Memory B cell (primary cell): ENCODE measurements at regions not wholly inside any gene's neighbourhood (a gene's known extent, or its start where the extent isn't known, plus 50 kb on each side); places are given as distances from the start of the nearest gene placed in this dataset.

ENCODE experiments used
- ATAC-seq: fragments of 150-1000 bp; cut with Tn5 transposase; 2 replicates; pipeline ENCODE4 v1.10.0; 2021; ENCODE audit warnings: low read depth, mild to moderate bottlenecking, moderate library complexity
- DNase-seq, 2 donors: peaks; one replicate each; pipeline ENCODE4 v3.0.0; 2022; ENCODE audit warnings: low spot score in 2 of 2
- H3K27ac Mint-ChIP-seq: one replicate; pipeline ENCODE4 v1.8.0; 2022; ENCODE audit warnings: mild to moderate bottlenecking, moderate library complexity, mixed read lengths
- H3K27me3 Mint-ChIP-seq: one replicate; pipeline ENCODE4 v1.8.0; 2022; ENCODE audit warnings: mixed read lengths
- H3K36me3 Mint-ChIP-seq: one replicate; pipeline ENCODE4 v1.8.0; 2022; ENCODE audit warnings: mild to moderate bottlenecking, mixed read lengths
- H3K4me1 Mint-ChIP-seq: one replicate; pipeline ENCODE4 v1.8.0; 2022; ENCODE audit warnings: mixed read lengths
- H3K4me3 Mint-ChIP-seq: one replicate; pipeline ENCODE4 v1.8.0; 2022; ENCODE audit warnings: mild to moderate bottlenecking, moderate library complexity, mixed read lengths
- H3K9me3 Mint-ChIP-seq: one replicate; pipeline ENCODE4 v1.8.0; 2022; ENCODE audit warnings: mixed read lengths

GRCh38 chr18:46411867-46412690 lies 244.9 kb downstream of the LOXHD1 start:
- no peak for ATAC-seq
- DNase-seq = no peak
- peaks cover 16% of the 10 kb centered on the region for H3K27me3 Mint-ChIP-seq
- H3K9me3 Mint-ChIP-seq = no peaks in the 10 kb centered on the region
- no peaks in the 10 kb centered on the region for H3K4me1 Mint-ChIP-seq
- H3K36me3 Mint-ChIP-seq = no peaks in the 10 kb centered on the region
- H3K27ac Mint-ChIP-seq = no peak overlapping the region
- H3K4me3 Mint-ChIP-seq = no peak overlapping the region

- no peaks in the 10 kb centered on the region for H3K4me1 Mint-ChIP-seq
- DNase-seq = no peak
- no peaks in the 10 kb centered on the region for H3K36me3 Mint-ChIP-seq
- ATAC-seq = no peak
- H3K27ac Mint-ChIP-seq = no peak overlapping the region
- H3K4me3 Mint-ChIP-seq = no peak overlapping the region
- no peaks in the 10 kb centered on the region for H3K9me3 Mint-ChIP-seq
- peaks cover 8% of the 10 kb centered on the region for H3K27me3 Mint-ChIP-seq
Measured at GRCh38 chr18:46412916-46413315, 244.1 kb downstream of the LOXHD1 start.

- no peak for DNase-seq
- ATAC-seq = no peak
- no peaks in the 10 kb centered on the region for H3K36me3 Mint-ChIP-seq
- no peaks in the 10 kb centered on the region for H3K9me3 Mint-ChIP-seq
- H3K4me1 Mint-ChIP-seq = no peaks in the 10 kb centered on the region
- no peak overlapping the region for H3K4me3 Mint-ChIP-seq
- peaks cover 7% of the 10 kb centered on the region for H3K27me3 Mint-ChIP-seq
- no peak overlapping the region for H3K27ac Mint-ChIP-seq
Measured at GRCh38 chr18:46413684-46414083, 243.3 kb downstream of the LOXHD1 start.

- peaks cover 5% of the 10 kb centered on the region for H3K27me3 Mint-ChIP-seq
- H3K4me3 Mint-ChIP-seq = no peak overlapping the region
- H3K27ac Mint-ChIP-seq = no peak overlapping the region
- H3K9me3 Mint-ChIP-seq = no peaks in the 10 kb centered on the region
- peaks cover 4% of the 10 kb centered on the region for H3K4me1 Mint-ChIP-seq
- DNase-seq = no peak
- no peaks in the 10 kb centered on the region for H3K36me3 Mint-ChIP-seq
- ATAC-seq = no peak
Measured at GRCh38 chr18:46414863-46415262, 242.2 kb downstream of the LOXHD1 start.

DNA sequence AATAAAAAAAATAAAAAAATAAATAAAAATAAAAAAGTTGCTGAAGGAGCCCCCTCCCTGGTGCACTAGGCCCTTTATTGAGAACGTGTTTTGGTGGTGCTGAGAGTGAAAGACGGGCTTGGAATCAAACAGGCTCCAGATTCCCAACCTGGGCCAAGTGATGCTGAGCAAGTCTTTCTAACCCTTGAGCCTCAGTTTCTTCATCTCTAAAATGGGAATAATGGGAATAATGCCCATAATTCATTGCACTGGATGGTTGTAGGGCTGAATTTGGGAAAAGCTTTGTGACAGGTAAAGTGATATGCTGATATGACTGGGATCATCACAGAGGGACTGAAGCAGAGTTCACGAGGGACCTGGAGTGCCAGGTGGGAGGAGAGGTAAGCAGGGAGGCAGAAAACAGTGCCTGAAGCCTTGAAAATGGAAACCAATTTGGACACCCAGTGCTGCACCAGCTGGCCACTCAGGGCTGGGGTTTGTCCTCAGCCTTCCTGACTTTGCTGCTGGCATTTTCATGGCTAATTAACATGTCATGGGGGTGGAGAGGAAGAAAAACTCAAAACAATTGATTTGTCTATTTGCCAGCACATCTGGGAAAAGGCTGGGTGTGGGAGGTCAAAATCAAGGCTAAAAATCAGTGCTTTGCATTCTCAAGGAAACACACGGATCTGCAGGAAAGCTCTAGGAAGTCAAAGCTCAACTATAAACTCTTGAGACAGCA lies 241.3 kb downstream of the LOXHD1 start:
- Mint-ChIP-seq H3K27ac (no peak overlapping the region), H3K4me1 (peaks cover 4% of the 10 kb centered on the region), H3K36me3 (no peaks in the 10 kb centered on the region), H3K9me3 (no peaks in the 10 kb centered on the region), H3K27me3 (peaks cover 5% of the 10 kb centered on the region), H3K4me3 (no peak overlapping the region)
- no peak for DNase-seq
- ATAC-seq = no peak

DNA sequence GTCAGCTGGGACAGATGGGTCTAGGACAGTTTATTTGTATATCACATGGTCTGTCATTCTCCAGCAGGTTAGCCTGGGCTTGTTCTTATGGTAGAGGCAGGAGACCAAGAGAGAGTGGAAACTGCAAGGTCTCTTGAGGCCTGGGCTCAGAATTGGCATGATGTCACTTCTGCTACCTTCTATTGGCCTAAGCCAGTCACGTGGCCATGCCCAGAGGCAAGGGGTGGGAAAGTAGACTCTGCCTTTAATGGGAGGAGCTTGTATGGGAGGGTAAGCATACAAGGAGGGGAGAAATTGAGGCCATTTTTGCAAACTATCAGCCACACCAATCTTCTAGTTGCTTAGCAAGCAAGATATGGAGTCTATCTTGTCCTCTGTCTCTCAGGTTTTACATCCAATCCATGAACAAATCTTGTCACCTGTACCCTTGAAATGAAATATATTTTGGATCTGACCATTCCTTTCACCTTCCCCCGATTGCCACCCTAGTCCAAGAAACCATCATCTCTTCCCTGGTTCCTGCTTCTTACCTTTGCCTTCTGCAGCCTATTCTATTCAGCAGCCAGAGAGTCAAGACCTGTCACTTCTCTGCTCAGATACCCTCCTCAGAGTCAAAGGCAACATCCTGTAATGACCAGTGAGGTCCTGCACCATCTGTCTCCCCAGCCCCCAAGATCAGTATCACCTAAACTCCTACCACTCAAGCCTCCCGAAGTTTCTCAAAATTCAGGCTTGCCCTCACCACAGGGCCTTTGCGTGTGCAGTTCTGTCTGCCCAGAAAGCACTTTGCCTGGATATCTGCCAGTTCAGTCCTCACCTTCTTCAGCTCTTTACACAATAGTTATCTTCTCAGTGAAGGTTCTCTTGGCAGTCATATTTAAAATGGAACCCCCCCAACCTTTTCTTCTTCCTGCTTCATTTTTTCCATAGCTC lies 240.0 kb downstream of the LOXHD1 start:
- H3K4me3 Mint-ChIP-seq = no peak overlapping the region
- H3K27ac Mint-ChIP-seq = no peak overlapping the region
- ATAC-seq (no peak), DNase-seq (no peak)
- H3K27me3 Mint-ChIP-seq = peaks cover 5% of the 10 kb centered on the region
- H3K36me3 Mint-ChIP-seq = no peaks in the 10 kb centered on the region
- H3K9me3 Mint-ChIP-seq = no peaks in the 10 kb centered on the region
- peaks cover 4% of the 10 kb centered on the region for H3K4me1 Mint-ChIP-seq

DNA sequence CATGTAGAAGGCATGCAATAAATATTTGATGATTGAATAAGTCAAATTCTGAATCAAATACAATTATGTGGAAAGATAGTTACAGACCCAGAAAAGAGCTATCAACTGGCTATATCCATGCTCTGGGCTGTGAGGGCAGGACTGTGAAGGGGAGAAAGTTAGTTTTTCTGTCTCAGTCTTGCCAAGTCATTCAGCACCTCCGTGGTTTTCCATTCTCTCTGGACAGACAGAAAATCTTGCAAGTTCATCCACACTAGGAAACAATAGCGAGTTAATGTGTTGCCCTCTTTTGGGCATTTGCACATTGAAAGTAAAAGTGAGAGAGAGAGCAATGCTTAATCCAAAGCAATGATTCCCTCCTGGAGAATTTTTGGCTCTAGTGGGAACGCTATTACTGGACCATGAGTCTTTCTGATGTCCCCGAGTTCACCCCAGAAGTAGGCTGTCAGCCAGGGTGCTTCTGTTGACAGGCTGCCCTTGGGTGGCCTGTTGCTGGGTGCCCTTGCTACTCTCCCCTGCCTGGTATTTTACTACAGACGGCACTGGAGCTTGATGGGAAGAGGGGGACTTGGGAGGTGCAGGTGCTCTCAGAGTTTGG lies 238.3 kb downstream of the LOXHD1 start:
- Mint-ChIP-seq H3K27ac (no peak overlapping the region), H3K9me3 (no peaks in the 10 kb centered on the region), H3K4me3 (no peak overlapping the region), H3K27me3 (peaks cover 5% of the 10 kb centered on the region), H3K36me3 (no peaks in the 10 kb centered on the region), H3K4me1 (peaks cover 4% of the 10 kb centered on the region)
- no peak for ATAC-seq
- DNase-seq = no peak

- Mint-ChIP-seq H3K36me3 (no peaks in the 10 kb centered on the region), H3K27ac (no peak overlapping the region), H3K4me1 (peaks cover 4% of the 10 kb centered on the region), H3K27me3 (peaks cover 4% of the 10 kb centered on the region), H3K4me3 (no peak overlapping the region), H3K9me3 (no peaks in the 10 kb centered on the region)
- ATAC-seq (no peak), DNase-seq (no peak)
Measured at GRCh38 chr18:46419391-46420141, 237.5 kb downstream of the LOXHD1 start.

GRCh38 chr18:46421973-46422551 lies 235.0 kb downstream of the LOXHD1 start:
- H3K27ac Mint-ChIP-seq = no peak overlapping the region
- ATAC-seq = no peak
- peaks cover 4% of the 10 kb centered on the region for H3K4me1 Mint-ChIP-seq
- no peak overlapping the region for H3K4me3 Mint-ChIP-seq
- peaks cover 7% of the 10 kb centered on the region for H3K27me3 Mint-ChIP-seq
- no peaks in the 10 kb centered on the region for H3K9me3 Mint-ChIP-seq
- no peak for DNase-seq
- H3K36me3 Mint-ChIP-seq = no peaks in the 10 kb centered on the region

DNA sequence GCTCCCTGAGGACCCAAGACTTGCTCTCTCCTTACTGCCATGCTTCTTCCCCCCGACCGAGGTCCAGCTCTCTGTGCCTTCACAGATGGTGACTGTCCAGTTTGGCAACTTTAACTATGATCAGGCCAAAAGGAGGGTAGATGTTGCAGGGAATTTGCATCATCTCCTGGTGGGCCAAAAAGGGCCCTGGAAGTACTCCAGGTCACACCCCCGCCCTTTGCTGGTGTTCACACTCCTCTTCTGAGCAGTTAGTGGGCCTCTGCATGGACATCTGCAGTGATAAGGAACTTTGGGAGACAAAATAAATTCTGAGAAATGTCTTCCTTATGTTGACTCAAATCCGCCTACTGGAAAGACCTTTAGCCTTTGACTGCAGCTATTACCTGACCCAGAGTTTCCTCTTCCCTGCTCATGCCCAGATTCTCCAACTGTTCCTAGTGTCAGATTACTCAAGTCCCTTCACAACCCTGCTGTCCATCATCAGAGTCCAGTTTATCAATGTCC lies 234.4 kb downstream of the LOXHD1 start:
- Mint-ChIP-seq H3K4me1 (peaks cover 4% of the 10 kb centered on the region), H3K36me3 (no peaks in the 10 kb centered on the region), H3K4me3 (no peak overlapping the region), H3K27ac (no peak overlapping the region), H3K27me3 (peaks cover 9% of the 10 kb centered on the region), H3K9me3 (no peaks in the 10 kb centered on the region)
- ATAC-seq (no peak), DNase-seq (no peak)

DNA sequence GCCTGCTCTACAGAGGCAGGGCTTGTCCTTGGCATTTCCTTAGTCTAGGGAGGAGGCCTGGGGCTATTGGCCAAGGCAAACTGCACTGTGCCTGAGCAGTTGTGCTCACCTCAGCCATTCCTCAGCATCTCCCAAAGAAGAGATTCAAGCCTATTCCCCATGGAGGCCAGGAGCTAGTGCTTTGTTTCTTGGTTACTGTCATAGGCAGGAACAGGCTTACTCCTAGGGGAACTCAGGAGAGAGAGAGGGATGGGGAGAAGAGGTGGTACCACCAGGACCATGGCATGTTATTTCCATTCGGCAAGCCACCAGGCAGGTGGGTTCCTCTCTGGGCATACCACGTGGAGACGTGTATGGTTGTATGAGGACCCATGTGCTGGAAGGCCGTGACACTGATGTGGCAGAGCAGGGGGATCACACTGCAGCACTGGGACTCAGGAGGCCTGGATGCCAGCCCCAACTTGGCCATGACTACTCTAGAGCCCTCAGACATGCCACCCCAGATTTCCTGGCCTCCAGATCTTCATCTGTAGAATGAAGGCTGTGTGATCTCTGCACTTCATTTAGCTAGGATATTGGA lies 233.7 kb downstream of the LOXHD1 start:
- Mint-ChIP-seq H3K27ac (no peak overlapping the region), H3K4me3 (no peak overlapping the region), H3K9me3 (no peaks in the 10 kb centered on the region), H3K27me3 (peaks cover 11% of the 10 kb centered on the region), H3K36me3 (no peaks in the 10 kb centered on the region), H3K4me1 (peaks cover 4% of the 10 kb centered on the region)
- no peak for ATAC-seq
- DNase-seq = no peak

DNA sequence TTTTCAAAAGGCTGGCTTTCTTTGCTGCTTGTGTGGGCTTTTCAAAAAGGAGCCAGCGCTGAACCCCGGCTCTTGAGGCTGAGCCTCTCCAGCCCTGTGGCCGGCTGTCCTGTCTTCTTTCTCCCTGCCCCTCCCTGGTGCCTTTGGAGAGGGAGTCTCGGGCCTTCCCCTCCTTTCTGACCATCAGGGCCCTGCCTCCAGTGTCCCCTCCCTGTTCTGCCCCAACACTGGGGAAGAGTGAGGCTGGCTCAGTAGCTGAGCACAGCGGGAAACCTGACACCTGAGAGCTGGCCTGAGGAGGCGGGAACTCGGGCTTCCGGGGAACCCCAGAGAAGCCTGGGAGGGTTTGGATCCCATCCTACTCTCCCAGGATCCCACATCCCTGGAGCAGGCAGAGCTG lies 232.1 kb downstream of the LOXHD1 start:
- Mint-ChIP-seq H3K36me3 (no peaks in the 10 kb centered on the region), H3K27me3 (peaks cover 9% of the 10 kb centered on the region), H3K27ac (no peak overlapping the region), H3K4me1 (no peaks in the 10 kb centered on the region), H3K9me3 (no peaks in the 10 kb centered on the region), H3K4me3 (no peak overlapping the region)
- DNase-seq (no peak), ATAC-seq (no peak)
